Embryonic facial prominence (tissue), 1 donor: ENCODE measurements at regions not wholly inside any gene's neighbourhood (a gene's known extent, or its start where the extent isn't known, plus 50 kb on each side); places are given as distances from the start of the nearest gene placed in this dataset.

Source experiments
- DNase-seq: peaks from one replicate; pipeline ENCODE4 v3.0.0-alpha.2; 2016; ENCODE audit errors: extremely low spot score

DNA sequence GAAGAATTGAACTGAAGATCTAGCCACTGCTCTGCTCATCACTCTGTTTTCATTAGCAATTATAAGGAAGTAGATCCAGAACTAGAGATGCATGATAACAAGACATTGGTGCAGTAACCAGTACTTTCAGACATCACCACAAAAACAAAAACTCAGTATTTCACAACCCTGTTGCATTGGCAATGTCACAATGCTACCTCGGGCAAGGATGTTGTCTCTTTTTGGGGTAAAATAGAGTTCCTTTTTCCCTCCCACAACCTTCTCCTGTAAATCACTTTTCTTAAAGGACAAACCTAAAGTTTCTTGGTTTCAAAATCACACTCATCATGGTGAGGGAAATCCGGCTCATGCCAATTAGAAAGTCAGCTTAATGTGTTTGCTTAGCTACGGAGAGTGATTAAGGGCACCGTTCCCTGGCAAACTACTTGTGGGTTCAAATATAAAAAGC lies 420.1 kb upstream of the MEF2C start:
- DNase-seq = no peak

DNA sequence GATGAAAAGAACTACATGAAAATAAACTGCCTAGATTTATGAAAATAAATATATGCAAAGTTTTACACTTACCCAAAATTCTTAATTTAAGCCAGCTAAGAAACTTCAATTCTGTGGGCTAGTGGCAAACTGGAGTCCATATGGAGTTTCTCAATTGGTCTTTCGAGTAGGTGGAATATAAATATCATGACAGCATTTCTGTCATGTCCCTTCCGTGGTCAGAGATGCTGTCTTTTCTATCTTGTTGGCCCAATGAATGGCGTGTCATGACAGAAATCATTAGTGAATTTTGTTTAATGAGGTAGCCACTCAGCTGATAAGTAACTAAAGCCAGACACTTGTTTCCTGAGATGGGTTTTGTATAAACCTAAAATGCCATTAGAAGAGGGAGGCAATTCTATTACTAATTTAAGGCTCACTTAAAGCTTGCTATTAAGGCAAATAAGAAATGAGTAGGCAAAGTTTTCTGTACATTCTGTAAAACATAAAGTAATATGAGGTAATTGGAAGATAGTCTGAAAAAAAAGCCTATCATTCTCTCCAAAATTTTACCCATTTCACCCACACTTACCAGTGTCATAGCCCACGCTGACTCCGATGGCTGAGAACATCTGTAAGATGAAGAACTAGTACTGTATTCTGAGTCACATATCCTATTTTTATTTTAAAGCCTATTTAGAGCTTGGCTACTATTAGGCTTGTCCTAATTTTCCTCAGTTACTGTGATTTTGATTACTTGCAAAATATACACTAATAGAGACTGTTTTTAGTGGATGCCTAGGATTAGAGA lies 419.3 kb upstream of the MEF2C start:
- DNase-seq = no peak

DNA sequence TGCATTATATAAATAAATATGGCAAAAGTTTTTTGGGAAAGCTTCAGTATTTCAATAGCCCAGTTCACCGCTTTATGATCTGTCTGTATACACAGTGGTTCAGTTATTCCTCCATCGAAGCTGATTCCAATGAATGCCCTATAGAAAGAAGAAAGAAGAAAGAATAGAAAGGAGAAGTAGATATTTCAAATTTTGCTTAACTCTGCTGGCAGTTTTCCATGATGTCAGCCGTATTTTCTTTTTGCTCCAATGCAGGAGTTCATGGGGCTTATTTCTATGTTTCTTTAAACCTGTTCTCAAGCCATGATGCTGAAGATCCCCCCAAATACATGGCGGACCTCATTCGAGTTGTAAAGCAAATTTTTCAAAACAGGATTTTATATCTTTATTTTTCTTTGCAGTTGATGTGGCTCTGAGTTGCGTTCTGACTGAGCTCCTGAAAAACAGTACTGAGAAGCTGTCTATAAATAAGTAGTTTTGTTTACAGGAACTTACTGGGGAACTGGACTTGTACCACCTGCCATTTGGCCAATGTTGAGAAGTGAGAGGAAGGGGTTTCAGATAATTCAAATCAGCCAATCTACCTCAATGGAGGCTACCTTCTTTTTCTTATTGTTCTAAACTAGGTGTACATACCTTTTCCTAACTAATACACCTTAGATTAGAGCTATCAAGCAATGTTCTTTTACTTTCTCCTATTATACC lies 418.5 kb upstream of the MEF2C start:
- no peak for DNase-seq

DNA sequence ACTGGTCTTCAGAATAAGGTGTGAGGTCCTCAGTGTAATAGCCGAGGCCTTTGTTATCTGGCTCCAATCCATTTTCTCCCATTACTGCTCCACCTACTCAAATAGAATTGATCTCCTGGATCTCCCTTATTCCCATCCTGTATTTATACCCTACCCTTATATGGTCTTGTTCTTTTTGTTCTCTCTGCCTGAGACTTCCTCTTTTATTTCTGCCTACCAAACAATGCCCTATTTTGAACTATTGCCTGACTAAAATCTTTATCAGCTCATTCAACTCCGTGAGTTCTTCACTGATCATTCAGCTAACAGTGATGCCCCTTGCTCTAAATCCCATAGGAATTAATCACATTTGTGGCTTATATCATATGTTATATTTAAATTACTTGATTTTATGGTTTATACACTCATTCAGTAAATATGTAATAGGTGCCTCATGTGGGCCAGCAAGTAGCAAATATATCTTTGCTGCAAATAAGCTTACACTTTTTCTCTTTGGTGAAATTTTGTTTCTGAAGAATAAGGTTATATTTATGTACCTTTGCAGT lies 417.5 kb upstream of the MEF2C start:
- no peak for DNase-seq

DNA sequence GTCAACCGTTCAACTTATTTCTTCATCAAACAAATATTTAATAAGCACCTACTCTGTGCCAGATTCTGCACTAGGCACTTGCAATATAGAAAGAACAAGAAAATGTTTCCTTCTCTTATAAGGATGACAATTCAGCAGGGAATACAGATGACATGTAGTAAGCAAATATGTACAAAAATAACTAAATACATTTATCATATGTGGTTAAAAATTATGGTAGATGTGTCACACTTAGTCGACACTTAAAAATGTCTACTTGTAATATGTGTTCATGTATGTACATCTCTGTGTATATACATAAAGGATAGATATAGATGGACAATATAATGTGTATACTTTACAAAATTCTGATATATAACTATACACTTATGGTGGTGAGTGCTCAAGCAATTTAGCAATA lies 417.0 kb upstream of the MEF2C start:
- no peak for DNase-seq

DNA sequence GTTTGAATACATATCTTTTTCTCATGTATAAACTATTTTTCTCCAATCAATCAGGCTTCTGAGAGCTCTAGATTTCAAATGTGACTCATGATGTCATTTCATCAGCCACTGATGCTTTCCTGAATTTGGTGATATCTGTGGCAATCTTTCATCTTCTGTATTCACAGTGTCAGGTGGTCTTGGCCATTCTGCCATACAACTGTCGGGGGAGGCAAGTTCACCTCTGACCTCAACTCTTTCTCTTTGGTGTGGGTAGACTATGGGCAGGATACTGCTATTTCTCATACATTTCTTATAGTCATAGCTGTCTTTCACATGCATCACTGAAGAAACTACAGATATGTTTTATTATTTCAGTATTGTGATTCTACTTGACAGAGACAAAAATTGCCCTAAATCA lies 414.1 kb upstream of the MEF2C start:
- DNase-seq = no peak

DNA sequence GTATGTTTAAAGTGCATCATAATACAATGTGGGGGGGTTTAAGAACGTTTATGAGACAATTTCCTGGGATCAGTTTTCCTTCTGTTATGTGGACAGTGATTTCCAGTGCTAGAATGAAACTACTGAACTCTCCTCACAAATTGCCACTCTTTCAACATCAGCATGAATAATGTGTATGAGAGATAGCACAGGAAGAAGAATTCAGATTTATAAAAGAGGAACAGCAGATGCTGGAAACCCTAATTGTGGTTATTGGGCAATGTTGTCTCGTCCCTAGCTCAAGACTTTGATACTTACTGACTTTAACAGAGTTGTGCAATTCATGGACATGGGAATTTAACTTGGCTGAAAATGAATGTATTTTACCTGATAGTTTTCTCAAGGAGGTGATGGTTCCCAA lies 410.8 kb upstream of the MEF2C start:
- no peak for DNase-seq

DNA sequence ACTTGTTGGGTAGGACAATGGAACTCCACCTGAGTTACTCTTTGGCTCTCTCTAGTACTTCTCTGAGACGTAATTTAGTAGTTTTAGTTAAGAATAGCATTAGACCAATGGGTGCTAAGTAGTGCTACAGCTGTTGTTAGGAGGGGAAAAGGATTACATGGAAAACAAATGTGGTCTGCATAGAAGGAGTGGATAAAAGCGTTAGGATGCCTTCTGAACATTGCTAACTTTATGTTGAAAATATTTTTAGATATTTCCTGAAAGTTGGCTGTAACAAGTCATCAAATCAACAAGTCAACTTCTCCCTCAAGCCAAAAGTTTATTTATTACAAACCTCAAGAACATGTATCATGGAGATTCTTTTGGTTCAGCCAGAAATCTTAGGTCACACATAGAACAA lies 409.5 kb upstream of the MEF2C start:
- no peak for DNase-seq

DNA sequence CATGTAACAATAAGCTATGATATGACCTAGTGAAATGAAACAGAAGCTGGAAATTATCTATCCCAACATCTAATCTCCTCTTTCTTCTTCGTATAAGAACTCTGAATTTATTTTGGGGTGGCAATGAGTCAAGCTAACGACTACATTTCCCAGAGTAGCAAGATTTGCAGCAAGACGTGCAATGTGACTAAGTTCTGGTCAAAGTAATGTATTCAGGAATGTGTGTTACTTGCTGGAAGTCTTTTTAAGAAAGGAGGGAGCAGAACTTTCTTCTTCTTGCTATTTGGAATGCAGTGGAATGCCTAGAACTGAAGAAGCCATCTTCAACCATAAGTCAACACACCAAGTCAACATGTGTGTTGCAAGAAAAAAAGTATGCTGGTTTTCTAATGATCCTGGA lies 406.6 kb upstream of the MEF2C start:
- no peak for DNase-seq

DNA sequence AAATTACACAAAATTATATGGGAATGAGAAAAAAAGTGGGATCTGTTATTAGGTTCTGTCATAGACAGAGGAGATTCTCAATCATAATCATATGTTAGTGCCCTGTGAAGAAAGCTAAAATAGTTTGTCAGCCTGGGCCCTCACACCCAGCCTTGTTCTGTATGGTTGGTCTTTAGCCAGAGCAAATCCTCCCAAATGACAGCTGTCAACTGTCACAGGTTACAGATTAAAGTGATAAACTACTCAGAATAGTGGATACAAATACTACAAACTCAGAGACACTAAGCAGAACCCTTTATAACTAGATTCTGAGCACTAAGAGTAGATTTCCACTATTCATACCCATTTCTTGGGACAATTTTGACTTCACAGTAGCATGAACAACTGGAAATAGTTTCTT lies 405.0 kb upstream of the MEF2C start:
- no peak for DNase-seq

DNA sequence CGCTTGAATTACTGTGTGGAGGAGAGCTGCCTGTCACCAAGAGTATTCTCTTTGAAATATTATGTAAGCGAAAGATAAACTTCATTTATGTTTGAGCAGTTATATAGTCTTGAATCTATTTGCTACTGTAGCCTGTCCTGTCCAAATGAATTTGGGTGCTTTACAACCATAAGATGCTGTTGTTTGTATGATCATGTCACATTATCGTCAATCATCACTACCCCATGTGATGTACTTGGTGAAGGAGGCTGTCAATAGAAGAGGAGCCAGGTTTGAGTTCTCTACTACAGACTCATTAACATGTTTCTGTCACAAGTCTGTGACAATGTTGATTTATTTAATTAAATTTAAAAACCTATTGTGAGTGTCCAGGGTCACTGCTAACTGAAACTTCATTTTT lies 403.3 kb upstream of the MEF2C start:
- DNase-seq = no peak

DNA sequence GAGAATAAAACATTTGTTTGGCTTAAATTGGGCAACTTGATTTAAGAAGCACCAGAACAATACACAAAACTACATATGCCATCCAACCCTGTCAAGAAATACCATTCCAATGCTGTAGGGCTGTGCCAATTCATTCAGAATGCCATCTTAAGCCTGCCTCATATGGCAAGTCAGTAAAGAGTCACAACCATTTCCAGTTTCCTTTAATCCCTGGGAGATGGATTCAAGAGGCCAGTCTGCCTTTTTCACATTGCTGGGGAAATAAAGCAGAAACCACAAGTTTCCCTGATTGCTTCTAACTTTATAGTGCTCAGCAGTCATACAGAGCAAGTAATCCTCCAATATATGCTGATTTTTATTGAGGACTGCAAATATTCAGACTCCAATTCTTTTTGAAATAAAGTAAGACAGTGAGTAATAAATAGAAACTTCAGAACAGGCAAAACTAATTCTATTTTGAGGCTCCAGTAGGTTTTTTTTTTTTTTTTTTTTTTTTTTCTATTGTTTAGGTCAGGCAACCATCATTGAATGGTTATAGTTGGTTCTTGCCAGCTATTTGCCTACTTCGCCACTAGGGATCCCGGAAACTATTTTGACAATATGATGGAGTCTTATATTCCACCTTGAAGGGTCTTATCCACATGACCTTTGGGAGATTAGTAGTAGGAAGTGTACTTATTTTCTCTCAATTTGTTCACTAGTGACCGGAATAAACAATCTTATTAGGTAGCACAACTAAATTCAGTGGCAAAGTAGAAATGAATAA lies 400.9 kb upstream of the MEF2C start:
- DNase-seq = no peak

DNA sequence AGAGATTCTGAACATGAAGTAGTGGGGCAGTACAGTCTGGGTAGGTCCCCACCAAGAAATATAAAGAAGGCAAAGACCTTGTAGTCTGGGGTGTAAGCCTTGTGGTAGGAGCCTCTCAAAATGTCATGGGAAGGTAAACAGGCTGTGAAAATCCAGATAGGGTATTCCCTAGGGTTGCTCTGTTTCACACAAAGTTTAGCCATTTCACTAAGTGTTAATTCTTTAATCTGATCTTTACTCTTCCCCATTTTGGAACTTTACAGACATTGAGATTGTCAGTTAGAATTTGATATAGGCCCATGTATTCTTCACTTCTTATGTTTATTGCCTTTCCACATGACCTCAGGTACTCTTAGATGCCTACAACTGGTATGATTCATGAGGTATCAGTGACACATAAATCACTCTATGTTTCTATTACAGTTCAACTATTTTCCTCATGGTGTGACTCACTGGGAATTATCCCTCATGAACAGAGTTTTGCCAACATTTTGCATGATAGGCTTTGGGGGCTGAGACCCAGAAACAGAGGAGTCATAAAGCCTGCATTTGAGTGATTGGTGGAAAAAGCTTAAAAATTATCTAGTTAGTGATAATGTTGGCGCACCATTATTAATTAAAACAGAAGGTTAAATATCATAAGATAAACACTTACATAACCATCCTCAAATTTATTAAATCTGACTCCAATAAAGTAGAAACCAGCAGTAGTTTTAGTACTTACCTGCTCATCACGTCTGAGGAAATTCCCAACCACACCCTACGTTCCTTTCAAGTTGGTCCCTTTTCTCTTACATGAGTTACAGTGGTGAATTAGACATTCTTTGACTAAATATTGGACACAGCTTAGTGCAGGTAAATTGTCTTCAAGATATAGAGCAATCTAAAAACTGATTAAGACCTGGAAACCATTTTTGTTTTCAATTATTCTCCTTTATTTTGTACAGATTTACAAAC lies 399.8 kb upstream of the MEF2C start:
- DNase-seq = no peak

DNA sequence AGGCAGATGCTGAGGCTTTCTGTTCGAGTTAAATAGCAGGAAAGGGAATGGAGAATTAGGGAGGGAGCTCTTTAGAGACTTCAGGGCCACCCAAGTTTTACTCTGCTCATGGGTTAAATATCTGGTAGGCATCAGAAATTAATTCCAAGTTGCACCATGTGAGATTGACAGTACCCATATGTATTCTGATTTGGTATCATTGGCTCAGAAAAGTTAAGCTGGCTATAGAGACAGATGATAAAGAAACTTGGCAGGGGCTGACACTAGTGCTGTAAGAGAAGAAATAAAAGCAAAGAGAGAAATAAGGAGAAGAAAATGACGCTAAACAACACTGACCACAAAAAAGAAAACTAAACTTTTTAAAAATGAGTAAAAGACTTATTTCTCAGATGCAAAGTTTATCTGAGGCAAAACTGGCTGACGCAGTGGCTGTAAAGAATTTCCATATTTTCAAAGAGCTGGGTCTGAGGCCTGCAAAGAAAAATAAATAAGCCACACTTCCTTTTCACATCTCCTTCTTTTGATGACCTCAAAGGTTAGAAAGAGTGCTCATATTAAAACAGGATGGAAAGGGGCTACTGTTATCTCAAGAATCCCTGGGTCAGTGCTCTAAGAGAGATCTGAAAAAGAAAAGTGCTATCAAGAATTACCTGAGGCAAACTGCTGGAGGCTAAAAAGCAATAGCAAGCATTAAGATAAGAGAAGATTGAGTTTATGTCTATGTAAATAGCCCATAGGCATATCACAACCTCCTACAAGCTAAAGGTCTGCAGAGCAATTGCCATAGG lies 399.0 kb upstream of the MEF2C start:
- DNase-seq = no peak

DNA sequence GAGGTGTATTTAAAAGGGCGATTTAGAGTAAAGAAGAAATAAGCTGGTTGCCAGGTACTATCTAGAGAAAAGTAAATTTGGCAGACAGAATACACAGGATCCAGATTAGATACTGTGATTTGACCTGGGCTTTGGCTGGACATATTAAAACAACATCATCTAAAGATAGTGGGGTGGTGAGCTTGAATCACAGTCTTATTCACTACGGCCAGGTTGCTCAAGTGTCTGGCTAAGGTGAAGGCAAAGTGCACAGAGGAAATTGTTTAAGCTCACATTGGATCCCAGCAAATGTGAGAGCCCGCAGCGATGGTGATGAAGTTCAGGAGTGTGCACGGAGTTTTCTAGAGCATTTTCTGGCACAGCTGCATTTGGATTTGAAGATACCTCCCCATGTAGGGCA lies 398.2 kb upstream of the MEF2C start:
- DNase-seq = no peak

DNA sequence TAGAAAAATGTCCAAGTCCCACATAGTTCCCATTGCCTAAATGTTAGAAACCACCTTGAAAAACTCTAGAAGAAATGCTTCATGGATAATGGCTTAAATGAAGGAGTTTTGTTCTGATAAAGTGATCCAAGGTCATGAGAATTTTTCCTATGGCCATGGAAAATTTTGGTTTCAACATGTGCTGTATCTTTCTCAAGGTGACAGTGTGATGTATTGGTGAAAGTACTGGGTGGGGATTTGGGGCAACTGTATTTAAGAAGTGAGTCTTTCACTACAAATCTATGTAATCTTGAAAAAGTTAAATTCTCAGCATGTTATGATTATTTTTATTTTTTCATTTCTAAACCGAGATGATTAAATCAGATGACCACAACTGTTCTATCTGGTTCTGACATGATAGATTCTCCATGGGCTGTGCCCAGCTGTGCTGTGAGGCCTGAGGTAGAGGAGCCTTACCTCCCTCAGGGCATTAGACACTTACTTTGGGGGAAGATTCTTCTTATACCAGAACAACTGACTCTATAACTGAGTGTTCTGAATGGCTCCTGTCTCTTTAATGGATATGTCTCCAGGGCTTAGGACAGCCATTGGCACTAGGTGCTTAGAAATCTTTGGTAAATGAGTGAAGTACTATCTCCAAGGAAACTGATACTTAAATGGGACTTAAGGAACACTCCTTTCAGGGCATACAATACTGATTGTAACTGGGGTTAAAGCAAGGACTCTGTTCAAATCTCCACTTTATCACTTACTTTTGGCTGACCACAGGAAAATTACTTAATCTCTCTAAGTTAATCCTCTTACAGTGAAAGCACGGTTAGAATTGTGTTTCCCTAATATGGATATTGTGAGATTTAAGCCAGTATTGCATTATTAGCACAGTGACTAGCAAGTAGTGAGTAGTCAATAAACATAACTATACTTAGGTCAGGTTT lies 397.4 kb upstream of the MEF2C start:
- no peak for DNase-seq

DNA sequence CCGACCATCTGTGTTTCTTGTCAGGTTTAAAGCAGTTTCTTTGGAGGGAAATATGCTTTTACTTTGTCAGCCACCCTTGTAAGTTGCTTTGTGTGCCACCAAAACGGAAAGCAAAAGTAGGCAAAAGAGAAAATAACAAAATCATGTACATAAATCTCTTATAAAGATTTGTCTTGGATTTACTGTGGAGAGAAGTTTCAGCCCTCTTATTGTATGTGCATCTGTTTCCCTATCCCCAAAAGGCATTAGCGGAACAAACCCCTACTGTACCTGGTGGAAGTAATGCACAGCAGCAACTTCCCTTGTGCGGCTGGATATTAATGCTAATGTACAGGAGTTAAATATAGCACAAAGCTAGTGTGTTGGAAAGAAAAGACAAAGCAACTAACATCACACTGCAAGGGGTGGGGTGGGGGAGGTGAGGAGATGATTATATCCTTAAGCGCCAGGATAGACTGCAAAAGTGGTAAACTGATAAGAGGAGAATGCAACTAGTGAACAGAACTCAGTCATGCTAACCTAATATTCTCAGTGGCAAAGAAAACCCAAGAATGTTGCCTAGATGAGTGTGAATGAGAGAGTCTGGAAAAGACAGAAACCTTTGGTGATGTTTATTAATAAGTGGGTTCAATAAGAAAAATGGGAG lies 396.5 kb upstream of the MEF2C start:
- DNase-seq = no peak

DNA sequence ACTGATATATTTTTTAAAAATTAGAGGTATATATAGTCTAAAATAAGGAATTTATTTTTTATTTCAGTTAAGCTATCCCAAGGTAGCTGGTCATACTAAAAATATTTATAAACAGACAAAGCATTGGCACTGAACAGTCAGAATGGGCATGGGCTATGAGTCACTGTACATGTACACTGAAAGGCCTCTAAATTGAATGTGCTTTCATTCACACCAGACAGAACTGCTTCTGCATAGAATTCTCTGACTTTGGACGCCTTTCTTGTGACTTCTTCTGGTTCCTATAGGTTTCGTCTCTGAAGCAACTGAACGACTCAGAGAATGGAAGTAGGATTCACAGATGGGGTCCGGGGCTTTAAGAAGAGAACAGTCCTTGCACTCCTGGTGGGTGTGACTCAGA lies 394.8 kb upstream of the MEF2C start:
- no peak for DNase-seq
